Fibroblast of pulmonary artery (primary cell): ENCODE measurements at regions not wholly inside any gene's neighbourhood (a gene's known extent, or its start where the extent isn't known, plus 50 kb on each side); places are given as distances from the start of the nearest gene placed in this dataset.
"Not testable (repeated sequence)": the region's sequence is repeated elsewhere in the genome, so short reads cannot be mapped to it uniquely, and the experiment has no call there.

Source experiments
- DNase-seq: peaks from one replicate; pipeline ENCODE4 v3.0.0-alpha.2; 2010; ENCODE audit warnings: low read depth
- H3K4me3 ChIP-seq: replicated peaks from 2 replicates; pipeline ENCODE4 v1.5.1; 2011; ENCODE audit warnings: low read depth, mild to moderate bottlenecking, control low read depth, low read length, moderate library complexity
- TF ChIP-seq, protein P1 (sequence below): IDR thresholded peaks from 2 replicates; pipeline ENCODE4 v1.5.1; 2011; ENCODE audit warnings: mild to moderate bottlenecking, control low read depth, low read length, inconsistent platforms; ENCODE audit errors: missing control alignments

DNA sequence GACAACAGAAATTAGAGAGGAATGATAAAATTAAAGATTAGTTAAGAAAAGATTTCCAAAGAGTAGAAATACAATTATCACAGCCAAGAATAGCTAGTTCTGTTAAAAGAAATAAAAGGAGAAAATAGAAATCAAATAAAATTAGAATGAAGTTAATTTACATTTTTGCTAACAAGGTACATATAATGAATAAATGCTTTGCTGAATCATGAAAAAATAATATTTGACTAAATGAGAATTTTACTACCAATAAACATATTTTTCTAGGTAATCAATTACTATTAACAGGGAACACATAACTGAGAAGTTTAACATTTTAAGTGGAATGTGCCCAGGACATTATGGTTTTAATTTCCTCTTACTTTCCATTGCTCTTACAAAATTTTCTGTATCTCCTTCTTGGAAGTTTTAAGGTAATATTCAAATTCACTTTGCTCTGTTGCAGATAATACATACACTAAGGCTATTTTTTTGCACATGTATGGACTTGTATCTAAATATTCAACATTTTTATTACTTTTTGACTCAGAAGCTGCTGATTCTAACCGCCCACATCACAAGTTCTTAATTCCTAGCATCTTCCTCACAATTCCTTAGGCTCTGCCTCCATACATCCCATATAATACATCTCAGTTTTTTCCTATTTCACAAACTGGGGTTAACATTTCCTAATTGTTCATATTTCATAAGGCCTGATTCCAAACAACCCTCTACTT is 870.7 kb upstream of the INTU start:
- TF ChIP-seq, protein P1, sequence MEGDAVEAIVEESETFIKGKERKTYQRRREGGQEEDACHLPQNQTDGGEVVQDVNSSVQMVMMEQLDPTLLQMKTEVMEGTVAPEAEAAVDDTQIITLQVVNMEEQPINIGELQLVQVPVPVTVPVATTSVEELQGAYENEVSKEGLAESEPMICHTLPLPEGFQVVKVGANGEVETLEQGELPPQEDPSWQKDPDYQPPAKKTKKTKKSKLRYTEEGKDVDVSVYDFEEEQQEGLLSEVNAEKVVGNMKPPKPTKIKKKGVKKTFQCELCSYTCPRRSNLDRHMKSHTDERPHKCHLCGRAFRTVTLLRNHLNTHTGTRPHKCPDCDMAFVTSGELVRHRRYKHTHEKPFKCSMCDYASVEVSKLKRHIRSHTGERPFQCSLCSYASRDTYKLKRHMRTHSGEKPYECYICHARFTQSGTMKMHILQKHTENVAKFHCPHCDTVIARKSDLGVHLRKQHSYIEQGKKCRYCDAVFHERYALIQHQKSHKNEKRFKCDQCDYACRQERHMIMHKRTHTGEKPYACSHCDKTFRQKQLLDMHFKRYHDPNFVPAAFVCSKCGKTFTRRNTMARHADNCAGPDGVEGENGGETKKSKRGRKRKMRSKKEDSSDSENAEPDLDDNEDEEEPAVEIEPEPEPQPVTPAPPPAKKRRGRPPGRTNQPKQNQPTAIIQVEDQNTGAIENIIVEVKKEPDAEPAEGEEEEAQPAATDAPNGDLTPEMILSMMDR, result no peak
- DNase-seq, result no peak

DNA sequence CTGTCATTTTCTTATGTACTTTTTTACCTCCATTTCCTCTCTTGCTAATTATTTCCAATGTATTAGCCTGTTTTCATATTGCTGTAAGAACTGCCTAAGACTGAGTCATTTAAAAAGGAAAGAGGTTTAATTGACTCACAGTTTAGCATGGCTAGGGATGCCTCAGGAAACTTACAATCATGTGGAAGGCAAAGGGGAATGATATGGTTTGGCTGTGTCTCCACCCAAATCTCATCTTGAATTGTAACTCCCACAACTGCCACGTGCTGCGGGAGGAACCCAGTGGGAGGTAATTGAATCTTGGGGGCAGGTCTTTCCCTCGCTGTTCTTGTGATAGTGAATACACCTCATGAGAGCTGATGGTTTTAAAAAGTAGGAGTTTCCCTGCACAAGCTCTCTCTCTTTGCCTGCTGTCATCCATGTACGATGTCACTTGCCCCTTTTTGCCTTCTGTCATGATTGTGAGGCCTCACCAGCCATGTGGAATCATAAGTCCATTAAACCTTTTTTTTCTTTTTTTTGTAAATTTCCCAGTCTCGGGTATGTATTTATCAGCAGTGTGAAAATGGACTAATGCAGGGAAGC is 870.0 kb upstream of the INTU start:
- TF ChIP-seq, protein P1, result no peak

More for the DNA sequence above, 870.7 kb upstream of the INTU start:
- H3K4me3 ChIP-seq, result no peak overlapping the region

DNA sequence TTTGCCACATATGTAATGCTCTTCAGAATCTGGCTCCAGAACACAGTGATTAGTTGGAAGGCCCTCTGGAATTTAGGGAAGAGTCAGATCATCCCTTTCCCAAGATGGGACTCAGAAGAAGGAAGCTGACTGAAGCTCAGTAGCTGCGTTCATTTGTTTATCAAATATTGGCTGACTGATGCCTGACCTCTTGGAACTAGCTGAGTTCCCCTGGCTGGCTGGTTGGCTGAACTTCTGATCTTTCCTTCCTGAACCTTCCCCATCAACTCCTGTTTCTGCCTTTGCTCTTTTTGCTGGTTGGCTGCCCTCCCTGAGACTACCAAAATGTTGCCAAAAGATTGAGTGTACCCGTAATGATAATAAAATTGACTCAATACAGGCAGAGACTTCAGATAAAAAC is 866.5 kb upstream of the INTU start:
- TF ChIP-seq, protein P1, result no peak
- H3K4me3 ChIP-seq, result no peak overlapping the region
- DNase-seq, result peak; percentile 14

More for the DNA sequence above, 870.0 kb upstream of the INTU start:
- no peak for DNase-seq
- no peak overlapping the region for H3K4me3 ChIP-seq

DNA sequence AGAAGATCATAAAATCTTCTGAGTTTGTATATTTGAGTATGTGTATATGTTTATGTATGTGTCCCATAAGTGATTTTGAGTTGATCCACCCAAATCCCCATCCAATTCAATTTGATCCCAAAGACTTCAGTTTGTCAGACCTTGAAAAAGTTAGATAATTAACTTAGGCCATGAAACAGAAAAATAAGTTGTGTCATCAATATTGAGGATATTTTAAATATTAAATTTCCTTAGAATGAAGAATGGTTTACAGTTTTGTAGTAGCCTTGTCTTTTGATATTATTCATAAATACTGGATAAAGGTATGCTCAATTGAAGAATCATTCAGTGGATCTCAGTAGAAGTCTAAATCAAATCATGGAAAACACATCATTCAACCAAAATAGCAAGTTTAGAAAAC is 864.4 kb upstream of the INTU start:
- H3K4me3 ChIP-seq, result no peak overlapping the region
- DNase-seq, result no peak
- TF ChIP-seq, protein P1, result no peak

DNA sequence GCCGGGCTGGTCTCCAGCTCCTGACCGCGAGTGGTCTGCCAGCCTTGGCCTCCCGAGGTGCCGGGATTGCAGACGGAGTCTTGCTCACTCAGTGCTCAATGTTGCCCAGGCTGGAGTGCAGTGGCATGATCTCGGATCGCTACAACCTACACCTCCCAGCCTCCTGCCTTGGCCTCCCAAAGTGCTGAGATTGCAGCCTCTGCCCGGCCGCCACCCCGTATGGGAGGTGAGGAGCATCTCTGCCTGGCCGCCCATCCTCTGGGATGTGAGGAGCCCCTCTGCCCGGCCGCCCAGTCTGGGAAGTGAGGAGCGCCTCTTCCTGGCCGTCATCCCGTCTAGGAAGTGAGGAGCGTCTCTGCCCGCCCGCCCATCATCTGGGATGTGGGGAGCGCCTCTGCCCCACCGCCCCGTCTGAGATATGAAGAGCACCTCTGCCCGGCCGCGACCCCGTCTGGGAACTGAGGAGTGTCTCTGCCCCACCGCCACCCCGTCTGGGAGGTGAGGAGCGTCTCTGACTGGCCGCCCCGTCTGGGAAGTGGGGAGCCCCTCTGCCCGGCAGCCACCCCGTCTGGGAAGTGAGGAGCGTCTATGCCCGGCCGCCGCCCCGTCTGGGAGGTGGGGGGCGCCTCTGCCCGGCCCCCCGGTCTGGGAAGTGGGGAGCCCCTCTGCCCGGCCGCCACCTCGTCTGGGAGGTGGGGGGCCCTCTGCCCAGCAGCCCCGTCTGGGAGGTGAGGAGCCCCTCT is 861.8 kb upstream of the INTU start:
- not testable (repeated sequence) for DNase-seq, H3K4me3 ChIP-seq

DNA sequence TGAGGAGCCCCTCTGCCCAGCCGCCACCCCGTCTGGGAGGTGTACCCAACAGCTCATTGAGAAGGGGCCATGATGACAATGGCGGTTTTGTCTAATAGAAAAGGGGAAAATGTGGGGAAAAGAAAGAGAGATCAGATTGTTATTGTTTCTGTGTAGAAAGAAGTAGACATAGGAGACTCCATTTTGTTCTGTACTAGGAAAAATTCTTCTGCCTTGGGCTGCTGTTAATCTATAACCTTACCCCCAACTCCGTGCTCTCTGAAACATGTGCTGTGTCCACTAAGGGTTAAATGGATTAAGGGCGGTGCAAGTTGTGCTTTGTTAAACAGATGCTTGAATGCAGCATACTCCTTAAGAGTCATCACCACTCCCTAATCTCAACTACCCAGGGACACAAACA is 861.1 kb upstream of the INTU start:
- not testable (repeated sequence) for DNase-seq, H3K4me3 ChIP-seq

DNA sequence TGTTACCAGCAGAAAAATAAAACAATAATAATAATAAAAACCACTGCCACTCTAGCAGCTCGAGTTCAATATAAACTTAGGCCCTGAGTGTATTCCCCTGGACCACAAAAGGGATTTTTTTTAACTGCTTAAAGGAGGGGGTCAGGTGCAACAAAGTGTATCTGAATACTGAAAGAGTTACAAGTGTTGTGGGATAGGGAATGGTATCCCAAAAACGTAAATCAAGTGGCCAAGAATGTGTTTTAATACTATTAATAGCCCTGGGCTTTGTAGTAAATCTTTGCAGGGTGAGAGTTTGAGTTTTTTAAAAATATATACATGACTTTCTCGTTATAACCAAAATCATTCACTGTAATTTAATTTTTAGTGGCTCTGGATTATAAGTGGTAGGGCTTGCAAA is 860.1 kb upstream of the INTU start:
- H3K4me3 ChIP-seq, result no peak overlapping the region
- TF ChIP-seq, protein P1, result no peak
- no peak for DNase-seq
